SU-DHL-6 (cell line): ENCODE measurements at regions not wholly inside any gene's neighbourhood (a gene's known extent, or its start where the extent isn't known, plus 50 kb on each side); places are given as distances from the start of the nearest gene placed in this dataset.

Experiments used
- CTCF ChIP-seq: fragments of 200-600 bp; sonication (generic); IDR thresholded peaks from one replicate; pipeline ENCODE4 v1.5.1; 2017; ENCODE audit warnings: antibody characterized with exemption, mild to moderate bottlenecking, low read length, moderate library complexity; ENCODE audit not compliant: insufficient read depth, poor library complexity, severe bottlenecking
- EZH2phosphoT487 ChIP-seq: fragments of 200-600 bp; sonication (generic), shearing (Covaris generic); conservative IDR thresholded peaks from 2 replicates; pipeline ENCODE4 v1.6.1; 2018; ENCODE audit warnings: mild to moderate bottlenecking, antibody characterized with exemption, low read length, moderate library complexity, mixed read lengths

GRCh38 chrX:8245411-8245810, 74.3 kb upstream of the VCX2 start:
- no peak for TF ChIP-seq CTCF
- no peak for TF ChIP-seq EZH2phosphoT487
